Breast epithelium (tissue), 3 donors: ENCODE measurements at regions not wholly inside any gene's neighbourhood (a gene's known extent, or its start where the extent isn't known, plus 50 kb on each side); places are given as distances from the start of the nearest gene placed in this dataset.

Experiments
- POLR2A ChIP-seq: fragments of 450-650 bp; IDR thresholded peaks from one replicate; pipeline ENCODE4 v1.6.1; 2016; ENCODE audit warnings: antibody characterized with exemption, mild to moderate bottlenecking, moderate library complexity
- TF ChIP-seq, protein P1 (sequence below), 3 donors: fragments of 450-650 bp; IDR thresholded peaks; one replicate each; pipeline ENCODE4 v1.5.1; 2016 to 2017; ENCODE audit warnings: antibody characterized with exemption in 3 of 3, mild to moderate bottlenecking in 3 of 3, moderate library complexity in 3 of 3

DNA sequence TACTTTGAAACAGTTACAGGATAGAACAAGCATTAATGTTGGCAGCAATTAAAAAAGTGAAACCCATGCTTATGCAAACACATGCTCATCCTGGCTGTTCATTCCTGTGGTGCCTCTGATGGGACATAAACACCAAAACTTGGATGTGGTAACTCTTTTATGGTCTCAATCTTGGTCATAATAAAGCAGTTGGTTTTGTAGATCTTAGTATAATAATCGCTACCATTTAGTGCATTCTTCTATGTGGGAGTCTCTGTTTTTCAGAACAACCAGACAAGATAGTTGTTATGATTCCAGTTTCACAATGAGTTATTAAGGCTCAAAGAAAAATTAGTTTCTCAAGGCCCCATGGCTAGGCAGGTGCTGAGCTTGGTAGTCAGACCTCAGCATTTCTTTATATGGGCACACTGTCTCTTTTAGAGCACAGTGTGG, 184.0 kb downstream of the UTRN start:
- TF ChIP-seq, protein P1, sequence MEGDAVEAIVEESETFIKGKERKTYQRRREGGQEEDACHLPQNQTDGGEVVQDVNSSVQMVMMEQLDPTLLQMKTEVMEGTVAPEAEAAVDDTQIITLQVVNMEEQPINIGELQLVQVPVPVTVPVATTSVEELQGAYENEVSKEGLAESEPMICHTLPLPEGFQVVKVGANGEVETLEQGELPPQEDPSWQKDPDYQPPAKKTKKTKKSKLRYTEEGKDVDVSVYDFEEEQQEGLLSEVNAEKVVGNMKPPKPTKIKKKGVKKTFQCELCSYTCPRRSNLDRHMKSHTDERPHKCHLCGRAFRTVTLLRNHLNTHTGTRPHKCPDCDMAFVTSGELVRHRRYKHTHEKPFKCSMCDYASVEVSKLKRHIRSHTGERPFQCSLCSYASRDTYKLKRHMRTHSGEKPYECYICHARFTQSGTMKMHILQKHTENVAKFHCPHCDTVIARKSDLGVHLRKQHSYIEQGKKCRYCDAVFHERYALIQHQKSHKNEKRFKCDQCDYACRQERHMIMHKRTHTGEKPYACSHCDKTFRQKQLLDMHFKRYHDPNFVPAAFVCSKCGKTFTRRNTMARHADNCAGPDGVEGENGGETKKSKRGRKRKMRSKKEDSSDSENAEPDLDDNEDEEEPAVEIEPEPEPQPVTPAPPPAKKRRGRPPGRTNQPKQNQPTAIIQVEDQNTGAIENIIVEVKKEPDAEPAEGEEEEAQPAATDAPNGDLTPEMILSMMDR (IDR thresholded peaks at IDR 0.05), result no peak
- no peak for TF ChIP-seq POLR2A
